GM19467 (cell line): ENCODE measurements at regions not wholly inside any gene's neighbourhood (a gene's known extent, or its start where the extent isn't known, plus 50 kb on each side); places are given as distances from the start of the nearest gene placed in this dataset.
"Not testable (repeated sequence)": the region's sequence is repeated elsewhere in the genome, so short reads cannot be mapped to it uniquely, and the experiment has no call there.

Source experiments
- ATAC-seq: cut with Tn5 transposase; IDR thresholded peaks from one replicate; pipeline ENCODE4 v1.9.1; 2021; ENCODE audit warnings: mild to moderate bottlenecking, moderate library complexity; ENCODE audit not compliant: unreplicated experiment

DNA sequence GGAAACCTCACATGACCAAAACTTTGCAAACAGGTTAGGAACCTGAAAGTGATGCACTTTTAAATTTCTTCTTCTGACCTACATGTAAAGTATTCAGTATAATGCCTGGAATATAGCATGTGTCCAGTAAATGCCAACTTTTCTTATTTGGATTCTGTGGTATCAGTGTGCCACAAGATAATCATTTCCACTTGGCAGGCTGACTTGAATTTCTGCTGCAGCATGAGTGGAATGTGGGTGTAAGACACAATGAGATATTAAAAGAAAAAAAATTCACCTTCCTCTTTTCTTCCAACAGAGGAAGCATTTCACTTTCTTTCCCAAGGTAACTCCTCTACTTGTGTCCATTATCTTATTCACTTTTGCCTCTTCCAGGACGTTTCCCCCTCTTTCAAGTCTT lies 141.9 kb upstream of the PRKD1 start:
- no peak for ATAC-seq

DNA sequence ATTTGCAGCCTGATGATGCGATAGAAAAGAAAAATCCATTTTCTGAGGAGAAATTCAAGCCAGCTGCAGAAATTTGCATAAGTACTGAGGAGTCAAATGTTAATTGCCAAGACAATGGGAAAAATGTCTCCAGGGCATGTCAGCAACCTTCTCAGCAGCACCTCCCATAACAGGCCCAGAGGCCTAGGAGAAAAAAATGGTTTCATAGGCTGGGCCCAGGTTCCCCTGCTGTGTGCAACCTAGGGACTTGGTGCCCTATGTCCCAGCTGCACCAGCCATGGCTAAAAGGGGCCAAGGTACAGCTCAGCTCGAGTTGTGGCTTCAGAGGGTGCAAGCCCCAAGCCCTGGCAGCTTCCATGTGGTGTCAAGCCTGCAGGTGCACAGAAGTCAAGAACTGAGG lies 144.8 kb upstream of the PRKD1 start:
- not testable (repeated sequence) for ATAC-seq

DNA sequence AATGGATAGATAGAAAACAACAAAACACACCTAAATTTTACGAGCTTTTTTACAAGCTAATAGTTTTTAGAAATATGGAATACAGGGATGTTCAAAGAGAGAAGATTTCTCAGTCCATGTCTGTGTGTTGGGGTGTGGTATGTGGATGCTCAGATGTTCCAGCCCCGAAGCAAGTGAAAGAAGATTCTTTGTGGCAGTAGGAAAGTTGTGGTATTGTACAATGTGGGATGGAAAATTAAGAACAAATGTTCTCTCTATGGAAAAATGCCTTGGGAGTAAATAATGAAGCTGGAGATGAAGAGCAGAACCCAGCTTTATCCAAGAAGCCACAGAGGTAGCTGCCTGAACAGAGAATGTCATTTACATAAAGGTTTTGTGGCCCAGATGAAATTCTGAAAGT lies 150.3 kb upstream of the PRKD1 start:
- ATAC-seq: no peak

DNA sequence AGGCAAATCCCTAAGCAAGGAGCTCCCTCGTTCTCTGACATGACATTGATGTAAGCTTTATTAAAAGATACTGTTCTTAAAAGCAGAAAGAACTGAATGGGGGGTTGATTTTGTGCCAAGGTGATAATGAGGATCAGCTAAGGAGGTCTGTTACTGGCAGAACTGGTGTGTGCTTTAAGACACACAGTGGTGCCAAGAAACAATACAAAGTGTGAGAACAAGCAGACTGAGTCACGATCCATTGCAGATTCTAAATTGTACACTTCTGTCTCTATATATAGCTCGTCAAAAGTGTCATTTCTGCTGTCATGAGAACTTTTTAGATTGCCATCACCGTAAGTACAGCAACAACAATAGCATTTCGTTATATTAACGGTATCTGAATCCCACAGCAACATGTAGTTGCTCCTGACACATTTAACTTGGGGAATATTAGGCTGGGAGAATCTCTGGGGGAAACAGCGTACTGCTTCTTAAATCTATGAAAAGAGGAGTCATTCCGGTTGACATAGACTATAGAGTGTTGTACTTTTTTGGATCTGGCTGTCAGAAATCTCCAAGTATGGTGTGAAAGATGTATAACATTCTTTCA lies 151.3 kb upstream of the PRKD1 start:
- no peak for ATAC-seq

DNA sequence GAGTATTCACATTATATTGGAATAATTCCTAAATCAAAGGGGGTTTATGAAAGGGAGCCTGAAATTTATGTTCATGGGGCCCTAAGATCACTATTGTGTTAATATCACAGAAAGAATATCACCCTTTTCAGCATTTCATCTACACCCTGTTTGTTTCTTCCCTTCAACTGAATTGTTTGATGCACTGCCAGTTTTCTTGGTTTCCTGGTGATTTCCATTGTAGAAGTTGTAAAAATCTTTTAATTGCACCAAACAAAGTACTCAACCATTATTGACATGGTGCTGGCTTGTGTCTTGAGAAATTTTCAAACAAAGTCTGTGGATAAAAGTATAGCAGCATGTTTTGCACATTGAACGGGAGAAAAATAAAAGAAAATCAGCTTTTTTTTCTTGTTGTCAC lies 154.8 kb upstream of the PRKD1 start:
- ATAC-seq: no peak

DNA sequence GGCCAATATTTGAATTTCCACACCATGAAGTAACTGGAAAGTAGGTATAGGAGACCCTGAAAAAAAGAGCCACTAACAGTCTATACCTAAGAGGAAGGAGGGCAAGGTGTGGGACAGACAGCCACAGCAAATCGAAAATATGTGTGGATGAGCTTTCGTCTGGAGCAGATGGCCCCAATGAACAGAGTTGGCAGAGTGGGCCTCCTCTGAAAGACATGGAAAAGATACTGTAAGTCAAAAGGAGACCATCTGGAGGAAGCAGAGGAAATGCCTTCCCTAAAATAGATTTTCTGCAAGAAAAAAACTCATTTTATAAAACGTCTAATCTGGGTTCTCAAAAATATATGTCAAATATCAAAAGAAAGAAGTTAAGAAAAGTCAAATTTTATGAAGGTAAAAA lies 157.2 kb upstream of the PRKD1 start:
- ATAC-seq: no peak

DNA sequence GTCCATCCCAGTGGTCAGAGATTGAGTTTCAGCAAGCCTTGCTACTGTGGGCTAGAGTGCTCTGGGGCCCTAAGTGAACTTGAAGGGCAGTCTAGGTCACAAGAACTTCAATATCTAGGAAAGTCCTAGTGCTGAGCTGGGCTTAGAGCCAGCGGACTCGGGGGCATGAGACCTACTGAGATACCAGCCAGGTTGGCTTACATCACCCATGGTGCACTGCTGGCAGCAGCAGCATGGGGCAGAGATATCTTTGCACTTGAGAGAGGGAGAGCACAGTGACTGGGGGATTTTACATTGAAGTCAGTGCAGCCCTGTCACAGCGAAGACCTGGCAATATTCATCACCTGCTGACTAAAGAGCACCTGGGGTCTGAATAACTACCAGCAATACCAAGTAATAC lies 158.3 kb upstream of the PRKD1 start:
- ATAC-seq: no peak

DNA sequence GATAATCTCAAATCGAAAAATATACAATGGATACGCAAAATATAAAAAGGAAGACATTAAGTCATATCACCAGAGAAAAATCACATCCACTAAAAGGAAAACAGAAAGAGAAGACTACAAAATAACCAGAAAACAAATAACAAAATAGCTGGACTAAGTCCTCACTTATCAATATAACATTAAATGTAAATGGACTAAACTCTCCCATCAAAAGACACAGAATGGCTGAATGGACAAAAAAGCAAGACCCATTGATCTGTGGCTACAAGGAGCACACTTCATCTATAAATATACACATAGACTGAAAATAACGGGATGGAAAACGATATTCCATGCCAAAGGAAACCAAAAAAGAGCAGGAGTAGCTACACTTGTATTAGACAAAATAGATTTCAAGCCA lies 161.0 kb upstream of the PRKD1 start:
- ATAC-seq: no peak

DNA sequence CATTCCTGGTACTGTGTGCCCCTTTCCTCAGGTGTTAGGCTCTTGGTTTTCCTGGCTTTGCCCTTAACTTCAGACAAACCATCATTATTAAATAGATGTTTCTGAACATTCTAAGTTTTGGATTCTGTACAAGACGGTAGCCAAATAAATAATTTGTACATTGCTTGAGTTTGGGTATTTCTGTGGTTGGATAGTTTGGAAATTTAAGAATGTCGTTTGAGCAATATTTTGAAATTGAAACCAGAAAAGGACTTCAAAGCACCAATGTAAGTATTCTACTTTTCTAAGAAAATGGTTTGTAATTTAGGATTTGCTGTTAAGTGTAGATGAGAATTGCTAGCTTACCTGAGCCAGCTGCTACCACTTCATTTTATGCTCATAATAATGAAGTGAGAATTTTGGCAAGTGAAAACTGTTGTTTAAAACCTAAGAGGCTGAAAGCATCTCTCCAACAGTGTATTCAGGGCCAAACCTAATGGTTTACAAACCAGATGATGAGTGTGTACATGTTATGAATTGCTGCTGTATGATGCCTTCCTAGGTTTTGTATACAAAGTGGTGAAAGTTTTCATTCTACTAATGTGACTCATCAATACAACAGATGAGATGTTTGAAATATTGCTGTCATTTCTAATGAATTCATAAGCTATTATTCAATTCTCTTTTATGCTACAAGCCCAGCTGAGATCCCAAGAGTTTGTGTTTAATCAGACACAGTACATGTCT lies 181.5 kb upstream of the PRKD1 start:
- ATAC-seq: no peak

DNA sequence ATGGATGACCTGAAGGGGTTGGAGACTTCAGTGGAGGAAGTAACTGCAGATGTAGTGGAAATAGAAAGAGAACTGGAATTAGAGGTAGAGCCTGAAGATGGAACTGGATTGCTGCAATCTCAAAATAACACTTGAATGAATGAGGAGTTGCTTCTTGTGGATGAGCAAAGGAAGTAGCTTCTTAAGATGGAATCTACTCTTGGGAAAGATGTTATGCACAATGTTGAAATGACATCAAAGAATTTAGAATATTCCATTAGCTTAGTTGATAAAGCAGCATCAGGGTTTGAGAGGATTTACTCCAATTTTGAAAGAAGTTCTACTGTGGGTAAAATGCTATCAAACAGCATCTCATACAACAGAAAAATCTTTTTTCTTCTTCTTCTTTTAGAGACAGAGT lies 186.4 kb upstream of the PRKD1 start:
- no peak for ATAC-seq

DNA sequence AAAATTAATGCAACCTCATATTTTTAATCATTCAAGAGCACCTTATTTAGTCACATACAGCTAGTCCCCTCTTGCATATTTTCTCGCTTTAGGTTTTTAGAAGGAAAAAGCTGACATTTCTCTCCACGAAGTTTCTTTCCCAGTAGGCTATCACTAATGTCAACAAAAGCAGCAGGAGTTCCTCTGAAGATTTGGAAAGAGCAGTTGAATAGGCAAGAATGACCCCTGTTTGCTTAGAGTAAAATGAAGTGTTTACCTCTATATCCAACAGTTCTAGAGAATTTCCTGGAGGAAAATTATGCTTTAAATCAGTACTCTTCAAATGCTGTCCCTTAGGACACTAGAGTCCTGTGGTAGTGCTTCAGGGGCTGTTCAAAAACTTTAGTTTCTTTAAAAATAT lies 188.1 kb upstream of the PRKD1 start:
- ATAC-seq: no peak

DNA sequence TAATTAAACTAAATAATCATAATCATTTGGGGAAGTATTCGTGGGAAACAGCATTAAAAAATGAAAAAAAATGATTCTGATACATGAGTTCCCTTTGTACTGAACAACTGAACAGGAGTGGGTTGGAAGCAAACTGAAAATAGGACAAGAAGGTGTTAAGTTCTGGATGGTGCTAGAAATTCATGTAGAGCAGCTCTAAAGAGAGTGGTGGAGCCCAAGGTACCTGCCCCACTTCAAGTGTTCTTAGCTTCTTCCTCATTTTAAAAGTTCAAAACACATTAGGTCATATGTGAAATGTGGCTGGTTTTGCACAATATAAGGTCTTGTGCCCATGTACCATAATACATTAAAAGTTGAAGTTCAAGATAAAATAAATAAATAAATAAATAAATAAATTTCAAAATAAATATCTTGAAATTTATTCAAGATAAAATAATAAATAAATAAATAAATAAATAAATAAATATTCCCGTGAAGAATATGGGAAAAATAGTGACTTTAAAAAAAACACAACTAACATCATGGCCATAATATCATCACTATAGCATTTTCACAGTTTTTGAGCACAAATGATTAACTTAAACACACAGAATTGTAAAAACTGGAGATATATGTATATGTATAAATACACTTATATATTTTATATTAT lies 191.5 kb upstream of the PRKD1 start:
- no peak for ATAC-seq

DNA sequence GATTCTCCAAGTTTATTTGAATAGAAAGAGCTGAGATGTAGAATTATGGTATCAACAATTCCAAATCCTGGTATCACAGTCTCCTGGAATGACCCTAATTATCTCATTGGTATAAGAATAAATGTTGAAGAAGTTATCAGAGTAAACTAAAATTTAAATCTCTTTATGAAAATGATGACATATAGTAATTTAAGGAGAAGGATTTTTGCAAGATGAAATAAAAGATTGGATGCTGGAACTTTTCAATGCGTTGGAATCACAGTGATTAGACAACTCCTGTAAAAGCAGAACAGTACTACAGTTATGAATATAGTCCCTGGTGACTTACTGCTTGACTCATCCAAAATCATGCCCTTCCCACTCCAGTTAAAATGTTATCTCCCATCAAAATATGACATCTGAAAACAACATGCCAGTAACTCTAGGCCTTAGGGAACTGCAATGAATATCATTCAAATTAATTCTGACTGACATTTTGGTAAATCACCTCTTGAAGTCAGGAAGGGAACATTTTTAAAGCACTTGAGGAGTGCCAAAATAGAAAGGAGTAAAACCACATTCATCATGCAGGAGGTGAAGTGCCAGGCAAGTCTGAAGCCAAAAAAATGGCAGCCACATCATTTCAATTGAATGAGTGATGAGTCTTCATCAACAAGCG lies 197.8 kb upstream of the PRKD1 start:
- ATAC-seq: no peak

DNA sequence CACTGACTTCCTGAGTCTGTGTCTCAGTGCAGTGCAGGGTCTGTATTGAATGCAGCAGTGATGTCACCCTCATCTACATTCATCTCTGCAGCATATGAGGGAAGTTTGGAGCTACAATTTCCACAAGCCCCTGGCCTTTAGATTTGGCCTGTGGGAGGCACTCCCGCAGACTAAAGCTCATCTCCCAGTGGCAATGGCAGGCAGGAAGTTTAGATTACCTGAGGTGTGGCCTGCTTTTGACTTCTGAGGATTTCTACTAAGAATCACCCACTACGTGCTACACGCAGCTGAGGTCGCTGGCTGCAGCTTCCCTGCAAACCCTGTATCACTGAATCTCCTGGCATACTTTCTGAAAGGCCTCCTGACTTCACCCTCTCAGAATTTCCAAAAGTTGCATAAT lies 202.2 kb upstream of the PRKD1 start:
- ATAC-seq: no peak

DNA sequence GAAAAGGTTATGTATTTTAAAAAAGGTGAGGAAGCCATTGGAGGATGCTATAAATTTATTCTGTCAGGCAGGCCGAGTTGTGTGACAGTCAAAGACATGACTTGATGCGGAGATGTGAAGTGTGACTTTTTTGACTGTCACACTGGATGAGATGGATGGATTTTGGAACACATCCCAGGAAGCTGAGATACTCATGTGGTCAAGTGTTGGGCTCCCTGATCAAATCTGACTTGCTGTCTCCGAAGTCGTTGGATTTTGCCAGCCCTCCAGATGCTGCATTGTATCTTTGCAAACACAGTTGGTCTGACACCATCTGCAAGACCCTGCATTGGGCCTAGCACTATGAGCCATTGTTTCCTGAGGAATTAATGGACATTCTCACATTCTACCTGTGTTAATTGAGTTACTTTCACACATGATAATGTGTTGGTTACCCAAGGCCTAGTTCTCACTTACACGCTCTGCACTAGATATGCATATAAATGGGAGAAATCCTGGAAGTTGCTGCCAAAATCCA lies 204.0 kb upstream of the PRKD1 start:
- ATAC-seq: no peak

DNA sequence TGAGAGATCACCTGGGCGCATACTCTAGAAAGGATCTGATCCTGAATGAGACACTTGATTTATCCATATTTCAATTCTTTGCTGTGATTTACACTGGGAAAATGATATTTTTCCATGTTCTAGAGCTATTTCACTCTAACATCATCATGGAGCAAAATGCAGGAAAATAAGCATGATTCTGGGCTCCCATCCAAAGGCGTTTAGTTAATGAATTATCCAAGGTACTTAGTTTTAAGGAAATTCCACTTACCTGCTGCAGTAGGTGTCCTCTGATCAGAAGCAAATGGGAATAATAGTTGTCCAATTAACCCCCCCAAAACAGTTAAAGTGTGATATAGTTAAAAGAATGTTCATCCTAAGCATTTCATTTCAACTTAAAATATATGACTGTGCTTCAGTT lies 204.5 kb upstream of the PRKD1 start:
- no peak for ATAC-seq

DNA sequence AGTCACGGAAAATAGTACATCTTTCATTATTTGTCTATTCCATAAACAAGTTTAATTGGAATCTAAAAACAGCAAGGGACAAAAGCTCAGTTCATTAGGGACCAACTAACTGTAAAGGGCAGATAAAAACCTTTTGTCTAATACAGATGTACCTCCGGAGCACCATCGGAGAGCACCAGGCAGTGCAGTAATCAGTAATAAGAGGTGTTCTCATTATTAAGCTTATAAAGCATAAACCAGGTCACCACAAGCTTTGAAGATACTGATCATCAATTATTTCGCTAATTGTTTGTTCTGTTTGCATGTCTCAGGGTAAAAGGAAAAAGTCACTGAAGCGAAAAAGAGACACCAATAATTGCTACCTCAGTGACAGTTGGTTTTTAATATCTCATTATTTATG lies 207.3 kb upstream of the PRKD1 start:
- no peak for ATAC-seq

DNA sequence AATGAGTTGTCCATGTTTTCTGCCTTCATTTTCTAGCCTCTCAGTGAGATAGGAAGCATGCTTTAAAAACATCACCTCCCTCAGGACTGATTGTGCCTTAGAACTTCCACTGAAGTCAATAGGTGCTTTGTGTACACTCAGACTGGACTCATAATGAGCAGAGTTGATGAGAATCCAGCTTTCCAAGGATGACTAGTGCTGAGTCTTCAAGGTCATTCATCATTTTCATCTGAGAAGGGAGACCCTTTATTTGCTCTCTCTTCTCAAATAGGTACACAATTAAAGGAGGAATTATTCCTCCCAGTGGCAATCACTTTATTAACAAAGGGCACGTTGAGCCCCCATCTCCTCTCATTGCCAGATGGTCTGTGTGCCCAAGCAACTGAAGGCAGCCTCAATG lies 210.9 kb upstream of the PRKD1 start:
- ATAC-seq: no peak

DNA sequence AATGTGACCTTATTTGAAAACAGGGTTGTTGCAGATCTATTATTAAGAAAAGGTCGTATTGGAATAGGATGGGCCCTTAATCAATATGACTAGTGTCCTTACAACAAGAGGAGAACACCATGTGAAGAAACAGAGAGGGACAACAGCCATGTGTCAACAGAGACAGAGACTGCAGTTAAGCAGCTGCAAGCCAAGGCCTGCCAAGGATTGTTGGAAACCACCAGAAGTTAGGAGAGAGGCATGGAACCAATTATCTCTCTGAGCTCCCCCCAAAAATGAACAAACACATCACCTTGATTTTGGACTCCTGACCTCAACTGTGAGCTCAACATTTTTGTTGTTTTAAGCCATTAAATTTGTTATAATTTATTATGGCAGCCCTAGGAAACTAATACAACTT lies 214.6 kb upstream of the PRKD1 start:
- no peak for ATAC-seq

DNA sequence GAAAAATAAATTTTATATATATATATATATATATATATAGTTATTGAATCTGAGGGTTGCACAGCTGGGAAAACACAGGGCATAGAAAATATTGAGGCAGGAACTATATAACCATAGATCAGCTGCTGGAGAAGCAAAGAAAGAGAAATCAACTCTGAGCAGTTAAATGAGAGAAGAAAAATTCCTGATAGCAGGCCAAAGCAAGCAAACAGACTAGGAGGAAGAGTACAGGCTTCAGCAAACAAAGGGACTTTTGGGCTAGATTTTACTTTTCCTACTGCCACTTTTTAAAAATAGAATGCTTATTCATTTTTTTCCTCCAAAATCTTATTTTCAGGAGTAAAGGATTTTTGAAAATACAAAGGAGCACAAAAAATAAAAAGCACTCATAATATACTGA lies 216.0 kb upstream of the PRKD1 start:
- ATAC-seq: no peak

DNA sequence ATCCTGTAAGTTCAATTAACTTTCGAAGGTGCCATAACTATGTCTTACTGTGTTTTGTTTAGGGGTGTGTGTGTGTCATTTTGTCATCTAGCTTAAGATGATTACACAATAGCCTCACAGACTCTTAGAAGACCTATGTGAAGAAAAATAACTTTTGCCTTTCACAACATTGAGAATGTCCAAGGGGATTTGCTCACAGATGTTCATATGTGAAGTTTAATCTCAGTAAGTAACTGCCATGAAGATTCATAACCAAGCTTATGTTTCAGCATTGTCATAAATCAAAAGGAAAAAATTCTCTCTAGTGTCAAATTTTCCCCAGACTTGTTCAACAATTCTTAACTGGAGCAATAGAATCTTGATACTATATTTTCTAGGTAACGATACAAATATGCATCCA lies 226.1 kb upstream of the PRKD1 start:
- ATAC-seq: no peak

DNA sequence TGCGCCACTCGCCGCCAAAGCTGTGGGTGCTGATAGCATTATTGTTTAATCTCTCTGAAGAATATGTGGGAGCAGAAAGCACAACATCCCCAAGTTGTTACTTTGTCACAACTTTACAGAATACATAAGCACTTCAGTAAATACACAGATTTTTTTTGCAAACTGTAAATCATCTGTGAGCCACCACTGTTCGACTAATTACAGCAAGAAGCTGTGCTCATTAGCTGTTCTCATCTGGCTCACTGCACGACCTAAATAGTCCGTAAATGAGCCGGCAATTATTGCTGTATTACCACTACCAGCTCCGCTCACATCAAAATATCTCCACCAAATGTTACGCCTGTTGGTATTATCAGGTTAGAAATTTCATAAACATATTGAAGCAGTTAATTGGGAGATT lies 228.9 kb upstream of the PRKD1 start:
- ATAC-seq: no peak
